ENCODE measurements at regions not wholly inside any gene's neighbourhood (a gene's known extent, or its start where the extent isn't known, plus 50 kb on each side); places are given as distances from the start of the nearest gene placed in this dataset.

- TF ChIP-seq POLR2A (IDR thresholded peaks at IDR 0.05) = no peak
- TF ChIP-seq CTCF (IDR thresholded peaks at IDR 0.05) = no peak
Observed at GRCh38 chr13:105904034-105904742, 631.3 kb downstream of the EFNB2 start.
